SK-N-SH treated with all-trans-retinoic acid at 6 μM for 48 hours (cell line): ENCODE measurements at regions not wholly inside any gene's neighbourhood (a gene's known extent, or its start where the extent isn't known, plus 50 kb on each side); places are given as distances from the start of the nearest gene placed in this dataset.

Experiments used
- ATAC-seq: fragments of 200-7000 bp; cut with Tn5 transposase; 3 replicates; pipeline ENCODE4 v1.9.1; 2020; ENCODE audit warnings: mild to moderate bottlenecking, moderate library complexity
- ARNTL ChIP-seq: fragments of 450-650 bp; formaldehyde crosslinking; IDR thresholded peaks from 2 replicates; pipeline ENCODE4 v1.5.0; 2020; ENCODE audit warnings: low read depth, mild to moderate bottlenecking, moderate library complexity, borderline replicate concordance
- BACH2 ChIP-seq: fragments of 250-450 bp; sonication (Bioruptor Pico); IDR thresholded peaks from 2 replicates; pipeline ENCODE4 v1.9.0; 2021; ENCODE audit warnings: mild to moderate bottlenecking, borderline replicate concordance
- CSDC2 ChIP-seq: fragments of 250-450 bp; sonication (Bioruptor Pico); IDR thresholded peaks from 2 replicates; pipeline ENCODE4 v1.5.0; 2020; ENCODE audit warnings: mild to moderate bottlenecking, moderate library complexity
- CSRNP3 ChIP-seq: fragments of 250-450 bp; sonication (Bioruptor Pico); IDR thresholded peaks from 2 replicates; pipeline ENCODE4 v1.5.1; 2021; ENCODE audit warnings: mild to moderate bottlenecking, moderate library complexity
- ESRRG ChIP-seq: fragments of 250-450 bp; sonication (Bioruptor Pico); IDR thresholded peaks from 2 replicates; pipeline ENCODE4 v1.6.1; 2021; ENCODE audit warnings: mild to moderate bottlenecking
- PATZ1 ChIP-seq: fragments of 250-450 bp; sonication (Bioruptor Pico); IDR thresholded peaks from 2 replicates; pipeline ENCODE4 v1.8.0; 2020; ENCODE audit warnings: mild to moderate bottlenecking, moderate library complexity, borderline replicate concordance
- POU6F1 ChIP-seq: fragments of 250-450 bp; sonication (Bioruptor Pico); IDR thresholded peaks from 2 replicates; pipeline ENCODE4 v1.8.0; 2021; ENCODE audit warnings: low read depth, mild to moderate bottlenecking, moderate library complexity, borderline replicate concordance
- PPARA ChIP-seq: fragments of 250-450 bp; sonication (Bioruptor Pico); IDR thresholded peaks from 2 replicates; pipeline ENCODE4 v1.5.0; 2020; ENCODE audit warnings: mild to moderate bottlenecking, borderline replicate concordance
- RARB ChIP-seq: fragments of 250-450 bp; sonication (Bioruptor Pico); IDR thresholded peaks from 2 replicates; pipeline ENCODE4 v1.8.0; 2021; ENCODE audit warnings: mild to moderate bottlenecking, moderate library complexity
- SNAI2 ChIP-seq: fragments of 250-450 bp; sonication (Bioruptor Pico); IDR thresholded peaks from 2 replicates; pipeline ENCODE4 v1.5.0; 2020; ENCODE audit warnings: mild to moderate bottlenecking, moderate library complexity
- TCF4 ChIP-seq: fragments of 250-450 bp; sonication (Bioruptor Pico); IDR thresholded peaks from 2 replicates; pipeline ENCODE4 v1.8.0; 2021; ENCODE audit warnings: mild to moderate bottlenecking, moderate library complexity, borderline replicate concordance
- TOX ChIP-seq: fragments of 250-450 bp; sonication (Bioruptor Pico); IDR thresholded peaks from 2 replicates; pipeline ENCODE4 v1.8.0; 2021; ENCODE audit warnings: mild to moderate bottlenecking, moderate library complexity, borderline replicate concordance
- TSHZ2 ChIP-seq: fragments of 250-450 bp; sonication (Bioruptor Pico); IDR thresholded peaks from 2 replicates; pipeline ENCODE4 v1.5.0; 2020; ENCODE audit warnings: mild to moderate bottlenecking, moderate library complexity
- ZC3H10 ChIP-seq: fragments of 250-450 bp; sonication (Bioruptor Pico); IDR thresholded peaks from 2 replicates; pipeline ENCODE4 v1.5.1; 2021; ENCODE audit warnings: mild to moderate bottlenecking, moderate library complexity
- ZFP3 ChIP-seq: fragments of 250-450 bp; sonication (Bioruptor Pico); IDR thresholded peaks from 2 replicates; pipeline ENCODE4 v1.5.0; 2020; ENCODE audit warnings: mild to moderate bottlenecking, moderate library complexity
- ZFP30 ChIP-seq: fragments of 450-650 bp; formaldehyde crosslinking; IDR thresholded peaks from 2 replicates; pipeline ENCODE4 v1.5.0; 2022; ENCODE audit warnings: mild to moderate bottlenecking, moderate library complexity
- ZNF565 ChIP-seq: fragments of 450-650 bp; formaldehyde crosslinking; conservative IDR thresholded peaks from 2 replicates; pipeline ENCODE4 v1.5.0; 2020; ENCODE audit warnings: low read depth, mild to moderate bottlenecking, moderate library complexity
- ZNF70 ChIP-seq: fragments of 450-650 bp; formaldehyde crosslinking; IDR thresholded peaks from 2 replicates; pipeline ENCODE4 v1.5.0; 2020; ENCODE audit warnings: mild to moderate bottlenecking, moderate library complexity
- ZNF8 ChIP-seq: fragments of 450-650 bp; formaldehyde crosslinking; IDR thresholded peaks from 2 replicates; pipeline ENCODE4 v1.5.0; 2020; ENCODE audit warnings: mild to moderate bottlenecking, moderate library complexity

GRCh38 chr14:101464984-101465794 lies 96.1 kb upstream of the DIO3 start:
- no peak for ATAC-seq
- TF ChIP-seq ARNTL (CRISPR knock-in tag) (no peak), ZC3H10 (CRISPR knock-in tag) (no peak), ZNF8 (CRISPR knock-in tag) (no peak), TOX (CRISPR knock-in tag) (no peak), CSRNP3 (CRISPR knock-in tag) (no peak), ZFP30 (CRISPR knock-in tag) (no peak), TCF4 (no peak), ZFP3 (CRISPR knock-in tag) (no peak), TSHZ2 (CRISPR knock-in tag) (no peak), RARB (no peak), ESRRG (CRISPR knock-in tag) (no peak), SNAI2 (CRISPR knock-in tag) (no peak), PATZ1 (CRISPR knock-in tag) (no peak), BACH2 (CRISPR knock-in tag) (no peak), PPARA (CRISPR knock-in tag) (no peak), CSDC2 (CRISPR knock-in tag) (no peak)
- TF ChIP-seq, all 23 proteins: peak for 0

GRCh38 chr14:101465795-101466448 lies 95.4 kb upstream of the DIO3 start:
- no peak for ATAC-seq

GRCh38 chr14:101466456-101467180 lies 94.7 kb upstream of the DIO3 start:
- TF ChIP-seq ZNF70 (no peak), ARNTL (CRISPR knock-in tag) (no peak), ZC3H10 (CRISPR knock-in tag) (no peak), TCF4 (no peak)
- no peak for ATAC-seq

More at GRCh38 chr14:101465795-101466448, 95.4 kb upstream of the DIO3 start:
- TF ChIP-seq ZFP3 (CRISPR knock-in tag): no peak

GRCh38 chr14:101467181-101467926 lies 93.9 kb upstream of the DIO3 start:
- no peak for ATAC-seq
- TF ChIP-seq ARNTL (CRISPR knock-in tag) (no peak), POU6F1 (CRISPR knock-in tag) (no peak), TOX (CRISPR knock-in tag) (no peak), PATZ1 (CRISPR knock-in tag) (no peak), ZNF565 (CRISPR knock-in tag) (no peak), TSHZ2 (CRISPR knock-in tag) (no peak), BACH2 (CRISPR knock-in tag) (no peak), SNAI2 (CRISPR knock-in tag) (no peak)
